GM23338 (cell line): ENCODE measurements at regions not wholly inside any gene's neighbourhood (a gene's known extent, or its start where the extent isn't known, plus 50 kb on each side); places are given as distances from the start of the nearest gene placed in this dataset.

Experiments
- ATAC-seq: fragments of 200-7000 bp; cut with Tn5 transposase; 3 replicates; pipeline ENCODE4 v1.9.1; 2020
- DNase-seq: peaks from one replicate; pipeline ENCODE4 v3.0.0-alpha.2; 2015; ENCODE audit warnings: low spot score
- H2AFZ ChIP-seq: fragments of 200-600 bp; sonication (generic); 2 replicates; pipeline ENCODE4 v1.8.0; 2016; ENCODE audit warnings: antibody characterized with exemption, mild to moderate bottlenecking, moderate library complexity
- H3F3A ChIP-seq: fragments of 200-600 bp; sonication (generic); replicated peaks from 2 replicates; pipeline ENCODE4 v1.8.0; 2017; ENCODE audit warnings: antibody characterized with exemption, mixed run types, low read depth
- H3K27ac ChIP-seq: fragments of 200-600 bp; sonication (generic); 2 replicates; pipeline ENCODE4 v1.6.1; 2016; ENCODE audit warnings: low read depth
- H3K27me3 ChIP-seq: fragments of 200-600 bp; sonication (generic); 2 replicates; pipeline ENCODE4 v1.8.0; 2016; ENCODE audit warnings: mild to moderate bottlenecking, mixed run types, moderate library complexity; ENCODE audit not compliant: insufficient read depth
- H3K36me3 ChIP-seq: fragments of 200-600 bp; sonication (generic); 2 replicates; pipeline ENCODE4 v1.8.0; 2016; ENCODE audit warnings: mild to moderate bottlenecking; ENCODE audit not compliant: insufficient read depth
- H3K4me1 ChIP-seq: fragments of 200-600 bp; sonication (generic); 2 replicates; pipeline ENCODE4 v1.8.0; 2016; ENCODE audit warnings: mild to moderate bottlenecking, moderate library complexity; ENCODE audit not compliant: insufficient read depth
- H3K4me2 ChIP-seq: fragments of 200-600 bp; sonication (generic); 2 replicates; pipeline ENCODE4 v1.7.1; 2017; ENCODE audit warnings: mixed run types
- H3K4me3 ChIP-seq: fragments of 200-600 bp; sonication (generic); 2 replicates; pipeline ENCODE4 v1.6.1; 2016; ENCODE audit warnings: mixed run types
- H3K79me2 ChIP-seq: fragments of 200-600 bp; sonication (generic); replicated peaks from 2 replicates; pipeline ENCODE4 v1.8.0; 2017; ENCODE audit warnings: mild to moderate bottlenecking; ENCODE audit not compliant: insufficient read depth
- H3K9me2 ChIP-seq: fragments of 200-600 bp; sonication (generic); 2 replicates; pipeline ENCODE4 v1.8.0; 2017; ENCODE audit not compliant: insufficient read depth
- H4K20me1 ChIP-seq: fragments of 200-600 bp; sonication (generic); replicated peaks from 2 replicates; pipeline ENCODE4 v1.8.0; 2017; ENCODE audit warnings: mild to moderate bottlenecking; ENCODE audit not compliant: insufficient read depth
- H3K27ac Mint-ChIP-seq: 2 replicates; pipeline ENCODE4 v1.8.0; 2020; ENCODE audit warnings: inconsistent platforms, mild to moderate bottlenecking, moderate library complexity, mixed read lengths
- H3K27me3 Mint-ChIP-seq: 3 replicates; pipeline ENCODE4 v1.8.0; 2022; ENCODE audit warnings: low read depth, mild to moderate bottlenecking, moderate library complexity, mixed read lengths, inconsistent platforms; ENCODE audit not compliant: insufficient read depth, poor library complexity
- H3K36me3 Mint-ChIP-seq: 3 replicates; pipeline ENCODE4 v1.8.0; 2021; ENCODE audit warnings: low read depth, mild to moderate bottlenecking, inconsistent platforms, moderate library complexity, mixed read lengths
- H3K4me1 Mint-ChIP-seq: 3 replicates; pipeline ENCODE4 v1.8.0; 2020; ENCODE audit warnings: mild to moderate bottlenecking, inconsistent platforms, mixed read lengths
- H3K4me3 Mint-ChIP-seq: 3 replicates; pipeline ENCODE4 v1.8.0; 2021; ENCODE audit warnings: moderate library complexity, mild to moderate bottlenecking, inconsistent platforms, mixed read lengths
- H3K9me3 Mint-ChIP-seq: 3 replicates; pipeline ENCODE4 v1.8.0; 2020; ENCODE audit warnings: moderate library complexity, mild to moderate bottlenecking, inconsistent platforms, mixed read lengths
- CTCF ChIP-seq, 2 experiments: fragments of 200-600 bp in 1 of 2; sonication (generic) in 1 of 2; conservative IDR thresholded peaks; 2 replicates each; pipeline versions ENCODE4 v1.5.1 to v1.6.1; 2016 to 2017; ENCODE audit warnings: antibody characterized with exemption in 2 of 2, low read depth in 2 of 2, mild to moderate bottlenecking in 2 of 2, moderate library complexity in 1 of 2
- ETS1 ChIP-seq: IDR thresholded peaks from 2 replicates; pipeline ENCODE4 v1.6.1; 2016; ENCODE audit warnings: antibody characterized with exemption
- EZH2 ChIP-seq: fragments of 200-600 bp; sonication (generic); IDR thresholded peaks from one replicate; pipeline ENCODE4 v1.8.0; 2017; ENCODE audit warnings: antibody characterized with exemption, mild to moderate bottlenecking, low read depth; ENCODE audit not compliant: unreplicated experiment
- EZH2phosphoT487 ChIP-seq: fragments of 200-600 bp; sonication (generic); IDR thresholded peaks from one replicate; pipeline ENCODE4 v1.8.1; 2018; ENCODE audit warnings: antibody characterized with exemption; ENCODE audit not compliant: unreplicated experiment
- NANOG ChIP-seq: IDR thresholded peaks from 2 replicates; pipeline ENCODE4 v1.6.1; 2016; ENCODE audit warnings: antibody characterized with exemption, borderline replicate concordance
- POLR2AphosphoS5 ChIP-seq: IDR thresholded peaks from 2 replicates; pipeline ENCODE4 v1.6.1; 2016; ENCODE audit warnings: antibody characterized with exemption, low read depth
- STAT1 ChIP-seq: IDR thresholded peaks from one replicate; pipeline ENCODE4 v1.6.1; 2016; ENCODE audit warnings: antibody characterized with exemption; ENCODE audit not compliant: unreplicated experiment
- ZNF114 ChIP-seq: fragments of 250-450 bp; sonication (Bioruptor Pico); IDR thresholded peaks from 2 replicates; pipeline ENCODE4 v1.5.0; 2020; ENCODE audit warnings: mild to moderate bottlenecking, moderate library complexity
- ZNF331 ChIP-seq: fragments of 250-450 bp; sonication (Bioruptor Pico); IDR thresholded peaks from 2 replicates; pipeline ENCODE4 v1.5.0; 2020; ENCODE audit warnings: low read depth, mild to moderate bottlenecking, moderate library complexity
- ZNF462 ChIP-seq: fragments of 250-450 bp; sonication (Bioruptor Pico); IDR thresholded peaks from 2 replicates; pipeline ENCODE4 v1.5.0; 2020; ENCODE audit warnings: mild to moderate bottlenecking, moderate library complexity

- no peak for TF ChIP-seq ETS1
- TF ChIP-seq NANOG = no peak
- no peak for TF ChIP-seq STAT1
- no peak for TF ChIP-seq ZNF114 (CRISPR knock-in tag)
- no peak for TF ChIP-seq CTCF (conservative IDR thresholded peaks at IDR 0.05; ENCODE audit: low read depth in 2 of 2)
- TF ChIP-seq EZH2 = no peak
- TF ChIP-seq POLR2AphosphoS5 = no peak
- TF ChIP-seq ZNF331 (CRISPR knock-in tag) = no peak
These were observed 168.5 kb upstream of the ATP2B1 start (continued) for GRCh38 chr12:89877136-89877535.

GRCh38 chr12:89875809-89876208 lies 167.2 kb upstream of the ATP2B1 start:
- H3K9me2 ChIP-seq = peaks cover 3% of the 10 kb centered on the region; the same call in 1 of the 2 replicates
- no peaks in the 10 kb centered on the region for H3F3A ChIP-seq
- ATAC-seq = no peak
- H3K4me1 ChIP-seq = peaks cover 4% of the 10 kb centered on the region; the same call in 1 of the 2 replicates
- no peaks in the 10 kb centered on the region for H3K27me3 ChIP-seq
- no peak overlapping the region for H3K4me3 ChIP-seq
- no peak overlapping the region for H3K27ac ChIP-seq
- no peaks in the 10 kb centered on the region for H3K79me2 ChIP-seq
- no peak overlapping the region for H2AFZ ChIP-seq
- Mint-ChIP-seq H3K27me3 (no peaks in the 10 kb centered on the region), H3K4me1 (peaks cover 4% of the 10 kb centered on the region), H3K9me3 (peaks cover 4% of the 10 kb centered on the region; the same call in 1 of the 3 replicates), H3K4me3 (no peak overlapping the region), H3K36me3 (no peaks in the 10 kb centered on the region), H3K27ac (no peak overlapping the region)
- DNase-seq = no peak
- no peaks in the 10 kb centered on the region for H3K36me3 ChIP-seq
- no peaks in the 10 kb centered on the region for H4K20me1 ChIP-seq
- H3K4me2 ChIP-seq = no peak overlapping the region
- no peak for TF ChIP-seq STAT1
- no peak for TF ChIP-seq ZNF114 (CRISPR knock-in tag)
- TF ChIP-seq ZNF462 = no peak
- no peak for TF ChIP-seq EZH2phosphoT487
- TF ChIP-seq ETS1 = no peak
- TF ChIP-seq ZNF331 (CRISPR knock-in tag) = no peak
- TF ChIP-seq NANOG = no peak
- TF ChIP-seq POLR2AphosphoS5 = no peak
- TF ChIP-seq EZH2 = no peak
